Heart right ventricle (tissue), 16 donors: ENCODE measurements at regions not wholly inside any gene's neighbourhood (a gene's known extent, or its start where the extent isn't known, plus 50 kb on each side); places are given as distances from the start of the nearest gene placed in this dataset.

Experiments
- ATAC-seq, 8 donors: fragments of 200-7000 bp; cut with Tn5 transposase; one replicate each; pipeline ENCODE4 v1.9.1; 2020; ENCODE audit warnings: mild to moderate bottlenecking in 8 of 8, moderate library complexity in 8 of 8, moderate number of reproducible peaks in 1 of 8
- DNase-seq, 2 donors: peaks; one replicate each; pipeline ENCODE4 v3.0.0-alpha.2; 2020
- H3K27ac ChIP-seq, 10 donors: fragments of 200-600 bp; sonication (generic) in 2 of 10; one replicate each; pipeline versions ENCODE4 v1.5.0 to v1.8.0; 2020 to 2022; ENCODE audit warnings: mild to moderate bottlenecking in 3 of 10
- H3K27me3 ChIP-seq, 7 donors: fragments of 200-600 bp; one replicate each; pipeline ENCODE4 v1.8.0; 2021 to 2022; ENCODE audit warnings: mild to moderate bottlenecking in 2 of 7
- H3K36me3 ChIP-seq, 9 donors: fragments of 200-600 bp; sonication (generic) in 1 of 9; one replicate each; pipeline versions ENCODE4 v1.5.0 to v1.8.0; 2020 to 2022; ENCODE audit warnings: mild to moderate bottlenecking in 2 of 9
- H3K4me1 ChIP-seq, 9 donors: fragments of 200-600 bp; sonication (generic) in 1 of 9; one replicate each; pipeline versions ENCODE4 v1.5.0 to v1.8.0; 2020 to 2022; ENCODE audit warnings: mild to moderate bottlenecking in 4 of 9
- H3K4me3 ChIP-seq, 10 donors: fragments of 200-600 bp; sonication (generic) in 2 of 10; one replicate each; pipeline versions ENCODE4 v1.5.0 to v1.8.0; 2020 to 2022; ENCODE audit warnings: mild to moderate bottlenecking in 7 of 10, moderate library complexity in 2 of 10
- H3K9me3 ChIP-seq, 11 donors: fragments of 200-600 bp in 10 of 11; sonication (generic) in 2 of 11; one replicate each; pipeline versions ENCODE4 v1.5.0 to v1.8.0; 2013 to 2022; ENCODE audit warnings: mild to moderate bottlenecking in 2 of 11, control low read depth in 1 of 11, moderate library complexity in 1 of 11
- WGBS, 2 donors: extraction: QIAGEN DNeasy Blood & Tissue Kit; methylation state at CpG; one replicate each; pipeline ENCODE4 v1.1.7; 2013; ENCODE audit warnings: inconsistent platforms in 1 of 2; 5-methylcytosine and 5-hydroxymethylcytosine counted together
- intact Hi-C, 10 donors: fragments of 100-400 bp; cut with DNase I; formaldehyde crosslinking; loops; one replicate each; pipeline versions ENCODE4 v1.11.1 to v1.14.2; 2022
- TF ChIP-seq, protein P1 (sequence below), 9 donors: fragments of 200-600 bp; sonication (generic) in 2 of 9; IDR thresholded peaks; one replicate each; pipeline versions ENCODE4 v1.5.0 to v1.8.0; 2021 to 2022; ENCODE audit warnings: antibody characterized with exemption in 9 of 9, mild to moderate bottlenecking in 5 of 9, moderate library complexity in 1 of 9
- donor health status: Arrhythmogenic right ventricular cardiomyopathy.
- donor health status: ischemic (EF 13 %, LVEDD 7.1; RV severe dilation, severe dysfunction).
- donor health status: healthy with polysubstance abuse.
- donor health status: DM: no; HTN: yes; CAD: no.
- donor health status: DM: no; HTN: no; CAD: no.
- donor health status: ischemic (EF 25% LVEDD 6.9; RV normal size, moderate dysfunction).
- donor health status: ischemic (EF 25% LVEDD 5.7; RV mildly dilated, moderate dysfunction).
- donor health status: healthy.
- donor health status: DM: yes; HTN: yes; CAD: no.
- donor health status: Ischemic cardiomyopathy.
- donor health status: ischemic (EF 35%, LVEDD 5.7; RV mildly dilated, moderate dysfunction).
- donor health status: nonischemic (EF 11% LVEDD 7.7; RV severe dilation, severe dysfunction).
- donor health status: DM: yes; HTN: yes; CAD: no.
- donor health status: PGD.
- donor health status: ischemic (EF 29% LVEDD 5.4; RV normal size, mild dysfunction).
- donor health status: nonischemic (EF 23%, LVEDD 6.1; RV moderate dilation, normal function).

DNA sequence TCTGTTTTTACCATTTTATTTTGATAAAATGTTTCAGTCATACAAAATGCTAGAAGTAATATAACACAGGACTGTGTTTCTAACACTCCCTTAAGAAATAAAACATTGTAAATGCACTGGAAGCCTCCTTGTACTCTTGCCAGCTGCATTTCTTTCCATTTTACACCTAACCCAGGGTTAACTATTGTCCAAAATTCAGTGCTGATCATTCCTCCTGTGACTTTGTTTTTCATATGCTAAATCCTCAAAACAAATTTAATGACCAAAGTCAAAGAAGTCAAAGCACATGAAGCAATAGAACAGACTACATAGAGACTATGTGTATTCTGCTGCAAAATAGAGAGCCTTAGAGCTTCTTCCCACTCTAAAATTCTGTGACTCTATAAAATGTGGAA, 420.3 kb upstream of the PRICKLE1 start:
- Histone ChIP-seq H3K4me3 (no peak overlapping the region), H3K9me3 (no peaks in the 10 kb centered on the region), H3K27me3 (no peaks in the 10 kb centered on the region), H3K4me1 (peaks cover 0 to 14% (median 0%) of the 10 kb centered on the region in 9 donors), H3K36me3 (no peaks in the 10 kb centered on the region), H3K27ac (no peak overlapping the region)
- intact Hi-C loops = no loop called here
- TF ChIP-seq, protein P1, sequence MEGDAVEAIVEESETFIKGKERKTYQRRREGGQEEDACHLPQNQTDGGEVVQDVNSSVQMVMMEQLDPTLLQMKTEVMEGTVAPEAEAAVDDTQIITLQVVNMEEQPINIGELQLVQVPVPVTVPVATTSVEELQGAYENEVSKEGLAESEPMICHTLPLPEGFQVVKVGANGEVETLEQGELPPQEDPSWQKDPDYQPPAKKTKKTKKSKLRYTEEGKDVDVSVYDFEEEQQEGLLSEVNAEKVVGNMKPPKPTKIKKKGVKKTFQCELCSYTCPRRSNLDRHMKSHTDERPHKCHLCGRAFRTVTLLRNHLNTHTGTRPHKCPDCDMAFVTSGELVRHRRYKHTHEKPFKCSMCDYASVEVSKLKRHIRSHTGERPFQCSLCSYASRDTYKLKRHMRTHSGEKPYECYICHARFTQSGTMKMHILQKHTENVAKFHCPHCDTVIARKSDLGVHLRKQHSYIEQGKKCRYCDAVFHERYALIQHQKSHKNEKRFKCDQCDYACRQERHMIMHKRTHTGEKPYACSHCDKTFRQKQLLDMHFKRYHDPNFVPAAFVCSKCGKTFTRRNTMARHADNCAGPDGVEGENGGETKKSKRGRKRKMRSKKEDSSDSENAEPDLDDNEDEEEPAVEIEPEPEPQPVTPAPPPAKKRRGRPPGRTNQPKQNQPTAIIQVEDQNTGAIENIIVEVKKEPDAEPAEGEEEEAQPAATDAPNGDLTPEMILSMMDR (IDR thresholded peaks at IDR 0.05) = no peak
- ATAC-seq (no peak), DNase-seq (no peak)

GRCh38 chr12:43008953-43009845, 419.7 kb upstream of the PRICKLE1 start:
- DNase-seq (peak in 1 of 2 donors; percentile 11), ATAC-seq (peak in 1 of 8 donors; percentile 65)
- intact Hi-C loops = no loop called here
- H3K9me3 ChIP-seq = no peaks in the 10 kb centered on the region
- no peaks in the 10 kb centered on the region for H3K36me3 ChIP-seq
- H3K4me3 ChIP-seq = no peak overlapping the region
- WGBS, 2 donors = 50 to 51% methylated on average over 2 of the region's 2 CpGs
- peaks cover 0 to 14% (median 0%) of the 10 kb centered on the region in 9 donors for H3K4me1 ChIP-seq
- no peak overlapping the region for H3K27ac ChIP-seq
- TF ChIP-seq, protein P1 (IDR thresholded peaks at IDR 0.05) = no peak
- H3K27me3 ChIP-seq = no peaks in the 10 kb centered on the region

GRCh38 chr12:43004908-43005307, 415.4 kb upstream of the PRICKLE1 start:
- no peak for ATAC-seq
- Histone ChIP-seq H3K9me3 (no peaks in the 10 kb centered on the region), H3K36me3 (no peaks in the 10 kb centered on the region), H3K27ac (no peak overlapping the region), H3K27me3 (no peaks in the 10 kb centered on the region), H3K4me1 (peaks cover 0 to 13% (median 0%) of the 10 kb centered on the region in 9 donors), H3K4me3 (no peak overlapping the region)
- TF ChIP-seq, protein P1 (IDR thresholded peaks at IDR 0.05) = no peak
- no peak for DNase-seq
- intact Hi-C loops = no loop called here
- WGBS, 2 donors = 50 to 54% methylated on average over 6 of the region's 6 CpGs

- WGBS, 2 donors = 93 to 95% methylated on average over 2 of the region's 2 CpGs
- Histone ChIP-seq H3K4me3 (no peak overlapping the region), H3K36me3 (no peaks in the 10 kb centered on the region), H3K27me3 (no peaks in the 10 kb centered on the region), H3K9me3 (no peaks in the 10 kb centered on the region), H3K4me1 (peaks cover 0 to 5% (median 0%) of the 10 kb centered on the region in 9 donors), H3K27ac (no peak overlapping the region)
- intact Hi-C loops = no loop called here
- TF ChIP-seq, protein P1 (IDR thresholded peaks at IDR 0.05) = no peak
- no peak for DNase-seq
- no peak for ATAC-seq
These were observed 414.6 kb upstream of the PRICKLE1 start for GRCh38 chr12:43004141-43004540.
